Fibroblast of upper back skin (primary cell): ENCODE measurements at regions not wholly inside any gene's neighbourhood (a gene's known extent, or its start where the extent isn't known, plus 50 kb on each side); places are given as distances from the start of the nearest gene placed in this dataset.
"Not testable (repeated sequence)": the region's sequence is repeated elsewhere in the genome, so short reads cannot be mapped to it uniquely, and the experiment has no call there.

ENCODE experiments used
- DNase-seq: peaks from one replicate; pipeline ENCODE4 v3.0.0-alpha.2; 2013

DNA sequence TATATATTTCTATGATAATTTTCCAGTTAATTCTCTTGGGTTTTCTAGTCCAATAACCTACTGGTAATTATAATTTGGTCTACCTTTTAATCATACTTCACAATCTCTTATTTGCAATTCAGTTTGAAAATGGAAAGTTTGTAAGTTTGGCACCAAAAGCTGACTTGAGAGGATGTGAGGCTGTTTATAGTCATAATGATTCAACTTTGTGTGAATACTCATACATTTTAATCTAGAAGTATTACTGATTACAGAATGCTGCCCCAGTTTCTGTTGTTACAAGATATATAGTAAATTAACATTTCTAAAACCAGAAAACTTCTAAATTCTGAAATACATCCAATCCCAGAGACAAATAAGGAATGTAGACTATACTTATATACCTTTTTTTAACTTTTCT, 158.2 kb downstream of the SLC38A4 start:
- DNase-seq, result no peak

DNA sequence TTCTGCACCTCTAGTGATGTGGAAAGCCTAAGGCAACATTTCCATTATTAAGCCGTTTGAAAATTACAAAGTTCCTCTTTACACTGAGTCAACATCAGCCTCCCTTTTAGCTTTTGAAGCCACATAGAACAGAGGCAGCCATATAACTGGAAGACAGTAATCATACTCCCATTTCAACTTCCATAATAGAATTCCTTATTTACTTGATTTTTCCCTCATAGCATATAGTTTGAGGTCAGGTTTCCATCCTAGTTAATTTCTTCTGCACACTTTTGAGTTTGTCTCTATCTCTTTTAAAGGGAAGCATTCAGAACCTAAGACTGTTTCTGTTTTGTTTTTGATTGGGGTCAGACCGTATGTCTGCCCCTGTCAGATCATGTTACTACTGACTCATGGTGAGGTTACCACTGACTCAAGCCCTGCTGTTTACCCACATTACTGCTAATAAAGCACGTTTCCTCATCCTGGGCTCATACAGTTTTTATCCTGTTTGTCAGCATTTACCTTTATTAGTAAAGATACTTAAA, 161.0 kb downstream of the SLC38A4 start:
- DNase-seq, result peak; percentile 83

DNA sequence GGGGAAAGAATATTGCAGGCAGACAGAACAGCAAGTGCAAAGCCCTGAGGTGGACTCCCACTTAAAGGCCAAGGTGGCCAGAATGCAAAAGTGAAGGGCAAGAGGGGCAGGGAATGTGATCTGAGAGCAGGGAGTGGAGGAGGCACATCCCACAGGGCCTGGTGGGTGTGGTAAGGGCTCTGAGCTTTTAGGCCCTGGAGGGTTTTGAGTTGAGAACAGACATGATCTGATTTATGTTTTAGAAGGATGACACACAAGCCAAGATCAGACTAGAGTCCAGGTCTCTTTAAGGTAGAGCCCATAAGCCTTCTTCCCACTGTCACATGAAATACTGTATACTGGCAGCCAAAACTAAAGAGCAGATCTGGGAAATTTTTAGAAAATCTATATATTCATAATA, 162.5 kb downstream of the SLC38A4 start:
- no peak for DNase-seq

DNA sequence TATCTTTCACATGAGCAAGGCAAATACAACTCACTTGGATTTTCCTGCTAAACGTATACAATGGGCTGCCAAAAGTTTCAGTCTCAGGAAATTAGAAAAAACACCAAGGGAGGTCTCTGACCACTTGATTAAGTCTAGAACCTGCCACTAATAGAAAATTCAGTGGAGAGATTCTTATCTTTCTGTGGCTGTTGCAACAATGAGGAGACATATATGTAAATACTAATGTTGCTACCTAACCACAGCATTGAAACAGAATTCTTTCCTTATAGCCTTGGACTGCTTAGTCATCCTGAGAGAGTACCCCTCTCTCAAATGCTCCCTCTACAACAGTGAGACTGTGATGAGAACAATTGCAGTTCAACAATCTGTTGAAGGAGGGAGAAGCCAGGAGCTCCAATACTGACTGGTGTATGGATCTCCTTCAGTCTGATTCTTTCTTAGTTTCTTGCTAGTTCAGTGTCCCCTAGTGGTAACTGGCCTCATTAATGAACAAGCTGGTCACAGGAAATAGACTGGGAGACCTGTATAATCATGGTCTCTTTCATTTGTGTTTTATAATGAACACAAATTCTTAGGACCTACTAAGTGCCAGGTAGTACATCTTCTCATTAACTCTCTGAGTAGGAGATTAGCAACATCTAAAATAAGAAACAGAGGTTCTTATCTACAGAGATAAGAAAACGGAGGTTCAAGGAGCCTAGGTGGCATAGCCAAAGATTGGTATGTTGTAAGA, 164.5 kb downstream of the SLC38A4 start:
- peak; percentile 98 for DNase-seq

DNA sequence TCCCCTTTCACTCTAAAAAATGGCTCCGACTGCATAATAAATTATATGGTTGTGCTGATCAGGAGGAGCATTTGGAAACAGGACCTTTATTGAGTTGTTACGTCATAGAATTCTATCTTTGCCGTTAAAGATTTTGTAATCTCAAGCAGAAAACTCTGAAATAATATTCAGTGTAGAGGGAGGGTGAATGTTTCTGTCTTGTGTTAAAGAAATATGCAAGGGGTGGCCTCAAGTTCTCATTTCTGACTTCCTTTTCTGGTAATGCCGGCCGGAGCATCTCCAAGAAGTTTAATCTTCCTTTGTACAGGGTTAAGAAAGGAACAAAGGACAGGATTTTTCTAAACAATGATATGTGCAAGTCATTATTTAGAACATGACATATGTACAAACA, 165.1 kb downstream of the SLC38A4 start:
- no peak for DNase-seq

DNA sequence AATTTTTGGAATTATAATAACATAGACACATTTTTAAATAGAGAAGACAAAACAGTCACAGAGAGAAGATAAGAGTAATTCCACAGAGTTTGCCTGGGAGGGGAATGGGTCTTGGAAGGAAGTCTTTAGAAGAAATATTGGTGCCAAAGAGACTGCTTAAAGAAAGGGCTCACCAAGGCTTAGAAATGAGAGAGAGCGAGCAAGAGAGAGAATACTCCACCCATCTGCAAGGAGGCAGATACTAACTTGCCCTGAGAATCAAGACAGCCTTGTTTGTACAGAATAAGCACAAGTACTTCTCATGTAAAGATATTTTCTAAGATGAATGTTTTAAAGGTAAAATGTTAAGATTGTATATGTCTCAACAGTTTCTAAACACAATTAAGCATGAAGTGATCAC, 165.5 kb downstream of the SLC38A4 start:
- no peak for DNase-seq

DNA sequence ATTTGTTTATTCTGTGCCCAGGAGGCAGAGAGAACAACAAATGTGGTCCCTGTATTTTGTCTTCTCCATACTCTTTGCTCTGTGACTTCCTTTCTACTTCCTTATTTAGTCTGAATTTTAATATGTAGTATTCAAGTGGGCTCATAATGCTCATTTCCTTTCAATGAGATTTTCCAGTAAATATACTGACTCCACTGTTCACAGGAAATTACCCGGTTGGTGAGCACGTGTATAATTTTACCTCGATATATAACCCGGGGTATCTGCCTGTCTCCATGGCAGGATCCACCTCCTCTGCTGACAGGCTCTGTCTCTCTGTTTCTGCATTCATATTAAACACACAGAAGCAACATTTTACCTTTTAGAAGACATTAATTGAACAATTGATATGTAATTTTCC, 166.0 kb downstream of the SLC38A4 start:
- no peak for DNase-seq

DNA sequence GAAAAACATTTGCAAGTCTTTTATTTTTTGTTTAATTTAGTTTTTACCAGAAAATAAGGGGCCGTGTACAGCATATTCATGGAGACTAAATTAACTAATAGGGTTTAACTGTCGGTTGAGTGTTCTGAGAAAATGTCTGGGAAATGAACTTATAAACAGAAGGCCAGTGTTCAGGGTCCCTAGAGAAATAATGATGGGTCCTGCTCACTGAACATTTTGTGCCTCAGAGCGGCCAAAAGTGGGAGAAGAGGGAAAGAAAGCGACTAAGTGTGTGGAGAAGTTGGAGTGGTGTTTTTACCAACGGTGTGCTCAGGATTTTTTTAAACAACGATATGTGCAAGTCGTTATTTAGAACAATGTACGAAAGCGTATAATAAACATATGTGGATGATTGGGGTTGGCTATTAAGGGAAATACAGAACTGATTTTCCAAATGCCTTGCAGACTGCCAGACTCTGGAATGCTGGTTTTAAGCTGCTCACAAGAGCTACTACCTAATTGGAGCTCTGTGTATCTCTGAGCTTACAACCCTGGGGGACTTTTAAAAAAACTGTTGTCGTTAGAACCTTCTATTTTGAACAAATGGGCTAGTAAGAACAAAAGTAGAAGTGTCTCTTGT, 166.7 kb downstream of the SLC38A4 start:
- peak; percentile 34 for DNase-seq

DNA sequence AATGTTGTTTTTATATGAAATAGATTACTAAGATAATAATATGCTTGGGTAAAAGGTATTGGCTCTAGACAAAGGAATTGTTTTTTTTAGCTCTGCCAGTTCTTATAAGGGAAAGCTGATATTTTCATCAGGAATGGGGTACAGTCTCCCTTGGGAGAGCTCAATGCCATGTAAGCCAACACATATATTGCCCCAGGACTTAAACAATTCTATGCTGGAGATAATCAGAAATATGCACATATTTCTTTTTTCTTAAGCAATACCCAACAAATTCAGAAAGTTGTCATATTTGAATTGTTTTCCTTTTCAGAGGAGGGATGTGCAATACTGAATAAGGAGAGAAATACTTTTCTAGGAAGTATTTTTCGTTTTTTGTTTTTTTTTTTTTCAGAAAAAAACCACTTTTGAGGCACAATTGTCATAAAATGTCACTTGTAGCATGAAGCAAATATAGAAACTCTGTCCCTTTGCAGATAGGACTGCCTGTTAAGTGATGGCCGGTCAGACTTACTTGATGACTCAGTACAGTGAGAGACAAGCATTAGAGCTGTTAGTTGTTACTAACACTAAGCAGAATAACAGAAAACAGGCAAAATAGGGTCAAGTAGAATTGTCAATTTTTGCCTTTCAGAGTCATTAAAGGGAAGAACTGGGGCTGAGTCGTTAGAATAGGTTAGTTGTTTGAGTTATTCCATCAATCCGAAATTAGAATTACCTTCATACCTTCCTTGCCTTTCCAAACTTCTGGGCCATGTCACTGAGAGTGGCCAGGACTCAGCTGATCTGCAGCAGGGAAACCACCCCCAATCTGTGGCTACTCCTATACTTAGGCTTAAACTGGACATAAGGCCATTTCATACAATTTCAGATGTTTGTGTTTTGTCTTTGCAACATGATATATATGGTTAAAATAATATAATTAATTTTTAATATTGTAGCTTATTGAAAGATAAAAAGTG, 168.1 kb downstream of the SLC38A4 start:
- DNase-seq, result no peak

DNA sequence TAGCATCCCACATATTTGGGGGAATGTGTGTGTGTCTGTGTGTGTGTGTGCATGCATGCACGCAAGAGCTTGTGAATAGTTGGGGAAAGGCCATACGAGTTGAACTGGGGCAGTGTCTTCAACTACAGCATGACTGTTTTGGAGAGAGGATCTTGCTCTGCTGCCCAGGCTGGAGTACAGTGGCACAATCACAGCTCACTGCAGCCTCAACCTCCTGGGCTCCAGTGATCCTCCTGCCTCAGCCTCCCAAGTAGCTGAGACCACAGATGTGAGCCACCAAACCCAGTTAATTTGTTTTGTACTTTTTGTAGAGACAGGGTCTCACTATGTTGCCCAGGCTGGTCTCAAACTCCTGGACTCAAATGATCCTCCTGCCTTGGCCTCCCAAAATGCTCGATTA, 169.8 kb downstream of the SLC38A4 start:
- DNase-seq, result not testable (repeated sequence)

DNA sequence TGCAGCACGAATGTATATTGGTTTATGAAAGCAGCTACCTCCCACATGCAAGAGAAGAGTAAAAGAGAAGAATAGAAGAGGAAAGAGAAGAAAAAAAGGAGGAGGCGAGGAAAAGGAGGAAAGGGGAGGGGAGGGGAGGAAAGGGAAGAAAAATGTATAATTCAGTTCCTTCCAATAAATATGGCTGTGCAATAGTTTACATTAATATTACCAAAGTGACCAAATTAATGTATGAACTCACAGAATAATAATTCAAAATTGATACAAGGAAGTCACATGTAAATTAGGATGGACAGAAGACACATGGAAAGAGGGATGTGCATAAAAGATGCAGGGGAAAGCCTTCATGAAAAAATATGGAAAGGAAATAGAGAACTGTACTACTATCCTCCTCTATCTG, 172.5 kb downstream of the SLC38A4 start:
- DNase-seq, result no peak

DNA sequence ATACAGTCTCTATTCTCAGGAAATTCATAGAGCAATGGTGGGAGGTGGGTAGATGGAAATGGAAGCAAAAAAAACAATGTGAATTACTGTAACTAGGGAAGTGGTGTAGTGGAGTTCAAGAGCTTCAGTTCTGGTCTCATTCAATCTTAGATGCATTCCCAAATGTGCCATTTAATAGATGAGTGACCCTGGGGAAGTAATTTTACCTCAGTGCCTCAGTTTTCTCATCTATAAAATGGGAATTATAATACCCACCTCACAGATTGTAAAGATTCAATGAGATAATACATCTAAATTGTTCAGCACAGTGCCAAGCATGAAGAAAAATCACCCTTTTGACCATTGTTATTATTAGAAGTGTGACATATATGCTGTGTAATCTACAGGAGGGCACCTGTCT, 173.1 kb downstream of the SLC38A4 start:
- no peak for DNase-seq

DNA sequence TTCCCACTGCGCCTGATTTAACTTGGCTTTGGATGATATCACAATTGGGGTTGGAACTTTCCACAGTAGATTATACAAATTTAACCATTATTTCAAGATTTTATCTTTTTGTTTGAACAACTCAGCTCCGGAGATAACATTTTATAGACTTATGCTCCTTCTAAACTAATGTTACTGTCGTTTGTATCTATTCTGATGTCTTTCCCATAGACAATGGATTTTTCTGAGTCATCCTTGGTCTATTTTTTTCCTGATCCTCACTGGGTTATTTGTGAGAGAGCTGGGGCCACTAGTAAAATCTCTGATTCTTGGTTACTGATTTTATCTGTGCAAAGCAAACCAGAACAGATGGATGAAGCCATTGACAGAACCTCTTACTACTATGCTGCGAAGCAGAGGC, 175.1 kb downstream of the SLC38A4 start:
- no peak for DNase-seq

DNA sequence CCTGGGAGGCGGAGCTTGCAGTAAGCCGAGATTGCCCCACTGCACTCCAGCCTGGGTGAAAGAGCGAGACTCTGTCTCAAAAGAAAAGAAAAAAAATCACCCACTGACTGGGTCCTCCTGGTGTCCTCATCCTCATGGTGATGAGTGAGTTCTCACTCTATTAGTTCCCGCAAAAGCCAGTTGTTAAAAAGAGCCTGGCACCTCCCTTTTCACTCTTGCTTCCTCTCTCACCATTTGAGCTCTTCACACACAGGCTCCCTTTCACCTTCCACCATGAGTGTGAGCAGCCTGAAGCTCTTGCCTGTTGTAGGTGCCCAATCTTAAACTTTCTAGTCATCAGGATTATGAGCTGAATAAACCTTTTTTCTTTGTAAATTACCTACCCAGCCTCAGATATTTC, 176.4 kb downstream of the SLC38A4 start:
- no peak for DNase-seq

DNA sequence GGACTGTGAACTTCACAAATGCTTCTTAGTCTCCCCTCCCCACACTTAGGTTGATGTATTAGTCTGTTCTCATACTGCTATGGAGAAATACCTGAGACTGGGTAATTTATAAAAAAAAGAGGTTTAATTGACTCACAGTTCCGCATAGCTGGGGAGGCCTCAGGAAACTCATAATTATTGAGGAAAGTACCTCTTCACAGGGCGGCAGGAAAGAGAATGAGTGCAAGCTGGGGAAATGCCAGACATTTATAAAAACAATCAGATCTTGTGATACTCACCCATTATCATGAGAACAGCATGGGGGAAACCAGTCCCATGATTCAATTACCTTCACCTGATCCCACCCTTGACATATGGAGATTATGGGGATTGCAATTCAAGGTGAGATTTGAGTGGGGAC, 178.8 kb downstream of the SLC38A4 start:
- no peak for DNase-seq

DNA sequence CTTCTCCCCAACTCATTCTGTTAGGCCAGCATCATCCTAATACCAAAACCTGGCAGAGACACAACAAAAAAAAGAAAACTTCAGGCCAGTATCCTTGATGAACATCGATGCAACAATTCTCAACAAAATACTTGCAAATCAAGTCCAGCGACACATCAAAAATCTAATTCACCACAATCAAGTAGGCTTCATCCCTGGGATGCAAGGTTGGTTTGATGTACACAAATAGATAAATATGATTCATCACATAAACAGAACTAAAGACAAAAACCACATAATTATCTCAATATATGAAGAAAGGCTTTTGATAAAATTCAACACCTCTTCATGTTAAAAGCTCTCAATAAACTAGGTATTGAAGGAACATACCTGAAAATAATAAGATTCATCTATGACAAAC, 184.1 kb downstream of the SLC38A4 start:
- not testable (repeated sequence) for DNase-seq

DNA sequence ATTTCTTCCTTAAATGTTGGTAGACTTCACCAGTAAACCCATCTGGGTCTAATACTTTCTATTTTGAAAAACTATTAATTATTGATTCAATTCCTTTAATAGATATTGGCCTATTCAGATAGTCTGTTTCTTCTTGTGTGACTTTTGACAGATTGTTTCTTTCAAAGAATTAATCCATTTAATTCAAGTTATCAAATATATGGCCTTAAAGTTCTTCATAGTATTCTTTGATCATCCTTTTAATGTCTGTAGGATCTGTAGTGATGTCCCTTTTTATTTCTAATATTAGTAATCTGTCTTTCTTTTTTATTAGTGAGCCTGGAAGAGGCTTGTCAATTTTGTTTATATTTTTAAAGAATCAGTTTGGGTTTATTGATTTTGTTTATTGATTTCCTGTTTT, 190.0 kb downstream of the SLC38A4 start:
- no peak for DNase-seq

DNA sequence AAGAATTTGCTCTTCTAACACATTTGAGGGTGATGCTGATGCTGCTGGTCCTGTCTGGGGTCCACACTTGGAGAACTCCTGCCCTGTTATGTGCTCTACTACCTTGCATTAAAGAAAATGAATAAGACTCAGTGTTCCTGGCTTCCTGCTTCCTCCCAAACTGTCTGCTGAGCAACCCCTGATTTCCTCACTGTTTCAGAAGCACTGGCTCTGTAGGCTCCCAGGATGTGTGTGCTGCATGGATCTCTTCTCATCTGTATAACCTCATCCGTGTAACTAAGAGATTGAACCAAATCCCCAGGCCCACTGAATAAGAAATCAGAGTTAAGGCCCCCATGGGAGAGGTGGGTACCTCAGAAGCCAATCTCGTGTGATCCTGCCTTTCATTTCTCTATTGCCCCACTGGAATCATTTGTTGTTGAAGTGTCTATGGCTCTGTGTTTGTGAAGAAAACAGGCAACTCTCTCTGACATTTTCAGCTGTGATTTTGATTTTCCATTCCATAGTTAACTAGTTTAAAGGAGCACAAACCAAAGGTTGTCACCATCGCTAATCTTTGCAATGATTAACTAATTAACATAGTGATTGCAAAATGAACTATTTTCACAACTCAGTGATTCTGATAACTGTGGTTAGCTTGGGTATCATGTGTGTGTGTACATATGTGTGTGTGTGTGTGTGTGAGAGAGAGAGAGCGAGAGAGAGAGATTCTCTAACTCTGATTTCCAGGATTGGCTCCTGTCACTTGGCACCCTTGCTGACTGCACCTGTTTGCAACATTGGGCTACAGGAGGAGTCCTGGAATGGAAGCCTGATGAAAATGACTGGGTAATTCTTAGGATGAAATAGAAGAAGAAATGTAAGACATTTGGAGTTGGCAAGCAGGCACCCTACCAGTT, 196.2 kb downstream of the SLC38A4 start:
- peak; percentile 8 for DNase-seq

DNA sequence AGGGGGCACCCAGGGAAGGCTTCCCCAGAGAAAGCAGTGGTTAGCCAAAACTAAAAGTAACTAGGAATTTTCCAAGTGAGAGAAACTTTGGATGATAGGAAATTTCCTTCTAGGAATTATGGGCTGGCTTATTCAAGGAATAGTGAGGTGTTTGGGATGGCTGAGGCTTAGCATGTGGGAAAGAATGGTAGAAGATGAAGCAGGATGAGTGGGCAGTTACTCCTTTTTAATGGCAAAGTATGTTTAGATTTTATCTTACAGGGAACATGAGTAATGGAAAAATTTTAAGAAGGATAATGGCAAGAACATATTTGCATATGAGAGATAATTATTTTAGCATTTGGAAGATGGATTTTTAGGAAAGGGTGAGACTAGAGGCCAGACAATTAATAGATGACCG, 197.6 kb downstream of the SLC38A4 start:
- peak; percentile 20 for DNase-seq

DNA sequence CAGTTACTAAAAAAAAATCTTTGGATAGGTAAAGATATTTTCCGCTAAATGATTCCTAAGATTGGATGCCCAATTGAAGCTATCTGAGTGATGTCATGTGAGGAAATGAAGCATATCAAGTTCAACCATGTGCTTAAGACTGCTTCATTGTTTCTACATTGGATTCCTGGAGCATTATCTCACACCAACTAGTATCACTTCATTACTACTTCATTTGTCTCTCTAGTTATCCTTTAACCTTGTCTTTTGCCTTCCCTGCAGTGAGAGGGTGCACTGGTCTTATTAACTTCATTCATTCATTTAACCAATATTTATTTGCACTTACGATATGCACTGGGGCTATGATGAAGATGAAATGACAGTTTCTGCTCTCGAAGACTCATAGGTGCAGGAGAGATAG, 198.1 kb downstream of the SLC38A4 start:
- peak; percentile 12 for DNase-seq

DNA sequence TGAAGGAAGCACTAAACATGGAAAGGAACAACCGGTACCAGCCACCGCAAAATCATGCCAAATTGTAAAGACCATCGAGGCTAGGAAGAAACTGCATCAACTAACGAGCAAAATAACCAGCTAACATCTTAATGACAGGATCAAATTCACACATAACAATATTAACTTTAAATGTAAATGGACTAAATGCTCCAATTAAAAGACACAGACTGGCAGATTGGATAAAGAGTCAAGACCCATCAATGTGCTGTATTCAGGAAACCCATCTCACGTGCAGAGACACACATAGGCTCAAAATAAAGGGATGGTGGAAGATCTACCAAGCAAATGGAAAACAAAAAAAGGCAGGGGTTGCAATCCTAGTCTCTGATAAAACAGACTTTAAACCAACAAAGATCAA, 206.3 kb downstream of the SLC38A4 start:
- DNase-seq, result not testable (repeated sequence)

DNA sequence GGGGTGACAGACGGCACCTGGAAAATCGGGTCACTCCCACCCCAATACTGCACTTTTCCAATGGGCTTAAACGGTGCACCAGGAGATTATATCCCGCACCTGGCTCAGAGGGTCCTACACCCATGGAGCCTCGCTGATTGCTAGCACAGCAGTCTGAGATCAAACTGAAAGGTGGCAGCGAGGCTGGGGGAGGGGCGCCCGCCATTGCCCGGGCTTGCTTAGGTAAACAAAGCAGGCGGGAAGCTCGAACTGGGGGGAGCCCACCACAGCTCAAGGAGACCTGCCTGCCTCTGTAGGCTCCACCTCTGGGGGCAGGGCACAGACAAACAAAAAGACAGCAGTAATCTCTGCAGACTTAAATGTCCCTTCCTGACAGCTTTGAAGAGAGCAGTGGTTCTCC, 208.1 kb downstream of the SLC38A4 start:
- not testable (repeated sequence) for DNase-seq
